ENCODE measurements at regions not wholly inside any gene's neighbourhood (a gene's known extent, or its start where the extent isn't known, plus 50 kb on each side); places are given as distances from the start of the nearest gene placed in this dataset.

- no peak for TF ChIP-seq POU6F1 (CRISPR knock-in tag; IDR thresholded peaks at IDR 0.05; ENCODE audit: borderline replicate concordance, low read depth)
Observed at GRCh38 chr15:95629503-95630168, 700.9 kb upstream of the NR2F2 start (continued).

- ATAC-seq, result no peak
- TF ChIP-seq ESRRG (CRISPR knock-in tag; IDR thresholded peaks at IDR 0.05), result no peak
- TF ChIP-seq SNAI2 (CRISPR knock-in tag; IDR thresholded peaks at IDR 0.05), result no peak
- no peak for TF ChIP-seq POU6F1 (CRISPR knock-in tag; IDR thresholded peaks at IDR 0.05; ENCODE audit: borderline replicate concordance, low read depth)
- TF ChIP-seq CSDC2 (CRISPR knock-in tag; IDR thresholded peaks at IDR 0.05), result no peak
- TF ChIP-seq TSHZ2 (CRISPR knock-in tag; IDR thresholded peaks at IDR 0.05), result no peak
- TF ChIP-seq CSRNP3 (CRISPR knock-in tag; IDR thresholded peaks at IDR 0.05), result no peak
- TF ChIP-seq ISL1 (CRISPR knock-in tag; IDR thresholded peaks at IDR 0.05), result no peak
- no peak for TF ChIP-seq PATZ1 (CRISPR knock-in tag; IDR thresholded peaks at IDR 0.05; ENCODE audit: borderline replicate concordance)
- TF ChIP-seq TOX (CRISPR knock-in tag; IDR thresholded peaks at IDR 0.05; ENCODE audit: borderline replicate concordance), result no peak
- TF ChIP-seq ZFP3 (CRISPR knock-in tag; IDR thresholded peaks at IDR 0.05), result no peak
- no peak for TF ChIP-seq TCF4 (CRISPR knock-in tag; IDR thresholded peaks at IDR 0.05; ENCODE audit: borderline replicate concordance)
- no peak for TF ChIP-seq ARNTL (CRISPR knock-in tag; IDR thresholded peaks at IDR 0.05; ENCODE audit: borderline replicate concordance, low read depth)
- TF ChIP-seq CREB5 (CRISPR knock-in tag; IDR thresholded peaks at IDR 0.05; ENCODE audit: low read depth), result no peak
- no peak for TF ChIP-seq ZNF8 (CRISPR knock-in tag; IDR thresholded peaks at IDR 0.05)
- TF ChIP-seq ZFP30 (CRISPR knock-in tag; IDR thresholded peaks at IDR 0.05), result no peak
- TF ChIP-seq PPARA (CRISPR knock-in tag; IDR thresholded peaks at IDR 0.05; ENCODE audit: borderline replicate concordance), result no peak
- no peak for TF ChIP-seq BACH2 (CRISPR knock-in tag; IDR thresholded peaks at IDR 0.05; ENCODE audit: borderline replicate concordance)
Observed at GRCh38 chr15:95630683-95631082, 699.8 kb upstream of the NR2F2 start.

GRCh38 chr15:95635666-95636065 is 694.8 kb upstream of the NR2F2 start:
- ATAC-seq, result no peak
- no peak for TF ChIP-seq ESRRG (CRISPR knock-in tag; IDR thresholded peaks at IDR 0.05)

All from SK-N-SH treated with all-trans-retinoic acid at 6 μM for 48 hours (cell line).